ENCODE measurements at regions not wholly inside any gene's neighbourhood (a gene's known extent, or its start where the extent isn't known, plus 50 kb on each side); places are given as distances from the start of the nearest gene placed in this dataset.

GRCh38 chr18:73987247-73987980 is 160.2 kb downstream of the FBXO15 start:
- Mint-ChIP-seq H3K4me3 (ENCODE audit: unreplicated experiment) (no peak overlapping the region), H3K36me3 (ENCODE audit: unreplicated experiment) (peaks cover 10% of the 10 kb centered on the region), H3K9me3 (ENCODE audit: unreplicated experiment) (peaks cover 4% of the 10 kb centered on the region), H3K27ac (ENCODE audit: unreplicated experiment) (no peak overlapping the region), H3K27me3 (ENCODE audit: unreplicated experiment) (peaks cover 3% of the 10 kb centered on the region), H3K4me1 (ENCODE audit: low read depth, unreplicated experiment) (no peaks in the 10 kb centered on the region)
- no peak for TF ChIP-seq CTCF (IDR thresholded peaks at IDR 0.05; ENCODE audit: partially characterized antibody, unreplicated experiment)
- no peak for DNase-seq

- no peak for DNase-seq
- H3K9me3 Mint-ChIP-seq (ENCODE audit: unreplicated experiment), result peaks cover 1% of the 10 kb centered on the region
- TF ChIP-seq CTCF (IDR thresholded peaks at IDR 0.05; ENCODE audit: partially characterized antibody, unreplicated experiment), result no peak
- H3K36me3 Mint-ChIP-seq (ENCODE audit: unreplicated experiment), result peaks cover 10% of the 10 kb centered on the region
- H3K4me3 Mint-ChIP-seq (ENCODE audit: unreplicated experiment), result no peak overlapping the region
- no peaks in the 10 kb centered on the region for H3K4me1 Mint-ChIP-seq (ENCODE audit: low read depth, unreplicated experiment)
- peaks cover under 1% of the 10 kb centered on the region for H3K27me3 Mint-ChIP-seq (ENCODE audit: unreplicated experiment)
- H3K27ac Mint-ChIP-seq (ENCODE audit: unreplicated experiment), result no peak overlapping the region
These were observed 160.9 kb downstream of the FBXO15 start for GRCh38 chr18:73986711-73987110.

GRCh38 chr18:73985855-73986625 is 161.6 kb downstream of the FBXO15 start:
- peaks cover 10% of the 10 kb centered on the region for H3K36me3 Mint-ChIP-seq (ENCODE audit: unreplicated experiment)
- H3K27ac Mint-ChIP-seq (ENCODE audit: unreplicated experiment), result no peak overlapping the region
- H3K4me3 Mint-ChIP-seq (ENCODE audit: unreplicated experiment), result no peak overlapping the region
- no peaks in the 10 kb centered on the region for H3K9me3 Mint-ChIP-seq (ENCODE audit: unreplicated experiment)
- no peak for TF ChIP-seq CTCF (IDR thresholded peaks at IDR 0.05; ENCODE audit: partially characterized antibody, unreplicated experiment)
- no peaks in the 10 kb centered on the region for H3K27me3 Mint-ChIP-seq (ENCODE audit: unreplicated experiment)
- no peaks in the 10 kb centered on the region for H3K4me1 Mint-ChIP-seq (ENCODE audit: low read depth, unreplicated experiment)
- DNase-seq, result no peak

GRCh38 chr18:73983970-73984369 is 163.7 kb downstream of the FBXO15 start:
- Mint-ChIP-seq H3K36me3 (ENCODE audit: unreplicated experiment) (peaks cover 10% of the 10 kb centered on the region), H3K4me1 (ENCODE audit: low read depth, unreplicated experiment) (no peaks in the 10 kb centered on the region), H3K27me3 (ENCODE audit: unreplicated experiment) (peaks cover under 1% of the 10 kb centered on the region), H3K4me3 (ENCODE audit: unreplicated experiment) (no peak overlapping the region), H3K27ac (ENCODE audit: unreplicated experiment) (no peak overlapping the region), H3K9me3 (ENCODE audit: unreplicated experiment) (no peaks in the 10 kb centered on the region)
- no peak for TF ChIP-seq CTCF (IDR thresholded peaks at IDR 0.05; ENCODE audit: partially characterized antibody, unreplicated experiment)
- DNase-seq, result no peak

- TF ChIP-seq CTCF (IDR thresholded peaks at IDR 0.05; ENCODE audit: partially characterized antibody, unreplicated experiment), result no peak
- DNase-seq, result no peak
- no peaks in the 10 kb centered on the region for H3K4me1 Mint-ChIP-seq (ENCODE audit: low read depth, unreplicated experiment)
- H3K4me3 Mint-ChIP-seq (ENCODE audit: unreplicated experiment), result no peak overlapping the region
- peaks cover 3% of the 10 kb centered on the region for H3K27me3 Mint-ChIP-seq (ENCODE audit: unreplicated experiment)
- H3K36me3 Mint-ChIP-seq (ENCODE audit: unreplicated experiment), result peaks cover 10% of the 10 kb centered on the region
- no peak overlapping the region for H3K27ac Mint-ChIP-seq (ENCODE audit: unreplicated experiment)
- H3K9me3 Mint-ChIP-seq (ENCODE audit: unreplicated experiment), result no peaks in the 10 kb centered on the region
These were observed 164.1 kb downstream of the FBXO15 start for GRCh38 chr18:73983496-73983895.

Data from glutamatergic neuron (in vitro differentiated cells).